ENCODE measurements at regions not wholly inside any gene's neighbourhood (a gene's known extent, or its start where the extent isn't known, plus 50 kb on each side); places are given as distances from the start of the nearest gene placed in this dataset.

DNA sequence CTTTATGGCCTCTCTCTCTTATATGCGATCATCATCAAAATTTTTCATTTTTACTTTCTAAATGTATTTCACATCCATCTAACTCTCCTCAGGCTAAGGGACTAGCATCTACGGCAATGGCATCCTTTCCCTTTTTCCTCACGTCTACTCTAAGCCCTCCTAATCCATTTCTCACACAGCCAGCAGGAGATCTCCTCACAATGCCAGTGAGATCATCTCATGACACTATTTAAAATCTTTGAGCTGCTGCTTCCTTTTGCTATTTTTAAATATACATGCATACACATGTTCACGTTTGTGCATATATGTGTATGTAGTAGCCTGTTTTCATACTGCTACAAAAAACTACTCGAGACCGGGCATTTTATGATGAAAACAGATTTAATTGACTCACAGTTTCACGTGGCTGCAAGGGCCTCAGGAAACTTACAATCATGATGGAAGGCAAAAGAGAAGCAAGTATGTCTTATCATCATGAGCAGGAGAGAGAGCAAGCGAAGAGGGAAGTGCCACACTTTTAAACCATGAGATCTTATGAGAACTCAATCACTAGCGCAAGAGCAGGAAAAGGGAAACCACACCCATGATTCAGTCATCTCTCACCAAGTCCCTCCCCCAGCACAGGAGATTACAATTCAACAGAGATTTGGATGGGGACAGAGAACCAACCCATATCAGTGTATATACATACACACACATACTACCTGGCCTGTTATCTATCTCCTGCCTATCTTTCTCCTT lies 599.2 kb upstream of the ROBO1 start:
- ChIA-PET CTCF (no interaction called here), POLR2A (no interaction called here)
- no peak for ATAC-seq
- DNase-seq (ENCODE audit: low read depth in 1 of 2, low spot score in 1 of 2) = no peak
- WGBS (ENCODE audit: missing lambda C conversion rate) = 43% methylated on average over 9 of the region's 9 CpGs
- no peak for TF ChIP-seq TP53 (CRISPR knock-in tag; IDR thresholded peaks at IDR 0.05)
- TF ChIP-seq BHLHE40 (IDR thresholded peaks at IDR 0.05; ENCODE audit: low read depth, low read length) = no peak
- TF ChIP-seq ZSCAN20 (CRISPR knock-in tag; IDR thresholded peaks at IDR 0.05) = no peak
- TF ChIP-seq, protein P1, sequence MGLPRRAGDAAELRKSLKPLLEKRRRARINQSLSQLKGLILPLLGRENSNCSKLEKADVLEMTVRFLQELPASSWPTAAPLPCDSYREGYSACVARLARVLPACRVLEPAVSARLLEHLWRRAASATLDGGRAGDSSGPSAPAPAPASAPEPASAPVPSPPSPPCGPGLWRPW (IDR thresholded peaks at IDR 0.05) = no peak
- no peak for TF ChIP-seq SREBF2 (IDR thresholded peaks at IDR 0.05)
- no peak for TF ChIP-seq JUN (IDR thresholded peaks at IDR 0.05)
- no peak for TF ChIP-seq ZC3H11A (IDR thresholded peaks at IDR 0.05)
- TF ChIP-seq HDAC2 (IDR thresholded peaks at IDR 0.05) = no peak
- TF ChIP-seq, protein P2, sequence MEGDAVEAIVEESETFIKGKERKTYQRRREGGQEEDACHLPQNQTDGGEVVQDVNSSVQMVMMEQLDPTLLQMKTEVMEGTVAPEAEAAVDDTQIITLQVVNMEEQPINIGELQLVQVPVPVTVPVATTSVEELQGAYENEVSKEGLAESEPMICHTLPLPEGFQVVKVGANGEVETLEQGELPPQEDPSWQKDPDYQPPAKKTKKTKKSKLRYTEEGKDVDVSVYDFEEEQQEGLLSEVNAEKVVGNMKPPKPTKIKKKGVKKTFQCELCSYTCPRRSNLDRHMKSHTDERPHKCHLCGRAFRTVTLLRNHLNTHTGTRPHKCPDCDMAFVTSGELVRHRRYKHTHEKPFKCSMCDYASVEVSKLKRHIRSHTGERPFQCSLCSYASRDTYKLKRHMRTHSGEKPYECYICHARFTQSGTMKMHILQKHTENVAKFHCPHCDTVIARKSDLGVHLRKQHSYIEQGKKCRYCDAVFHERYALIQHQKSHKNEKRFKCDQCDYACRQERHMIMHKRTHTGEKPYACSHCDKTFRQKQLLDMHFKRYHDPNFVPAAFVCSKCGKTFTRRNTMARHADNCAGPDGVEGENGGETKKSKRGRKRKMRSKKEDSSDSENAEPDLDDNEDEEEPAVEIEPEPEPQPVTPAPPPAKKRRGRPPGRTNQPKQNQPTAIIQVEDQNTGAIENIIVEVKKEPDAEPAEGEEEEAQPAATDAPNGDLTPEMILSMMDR (IDR thresholded peaks at IDR 0.05) = no peak
- TF ChIP-seq, protein P3, sequence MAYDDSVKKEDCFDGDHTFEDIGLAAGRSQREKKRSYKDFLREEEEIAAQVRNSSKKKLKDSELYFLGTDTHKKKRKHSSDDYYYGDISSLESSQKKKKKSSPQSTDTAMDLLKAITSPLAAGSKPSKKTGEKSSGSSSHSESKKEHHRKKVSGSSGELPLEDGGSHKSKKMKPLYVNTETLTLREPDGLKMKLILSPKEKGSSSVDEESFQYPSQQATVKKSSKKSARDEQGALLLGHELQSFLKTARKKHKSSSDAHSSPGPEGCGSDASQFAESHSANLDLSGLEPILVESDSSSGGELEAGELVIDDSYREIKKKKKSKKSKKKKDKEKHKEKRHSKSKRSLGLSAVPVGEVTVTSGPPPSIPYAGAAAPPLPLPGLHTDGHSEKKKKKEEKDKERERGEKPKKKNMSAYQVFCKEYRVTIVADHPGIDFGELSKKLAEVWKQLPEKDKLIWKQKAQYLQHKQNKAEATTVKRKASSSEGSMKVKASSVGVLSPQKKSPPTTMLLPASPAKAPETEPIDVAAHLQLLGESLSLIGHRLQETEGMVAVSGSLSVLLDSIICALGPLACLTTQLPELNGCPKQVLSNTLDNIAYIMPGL (CRISPR knock-in tag; IDR thresholded peaks at IDR 0.05; ENCODE audit: borderline replicate concordance) = no peak
- TF ChIP-seq, protein P4, sequence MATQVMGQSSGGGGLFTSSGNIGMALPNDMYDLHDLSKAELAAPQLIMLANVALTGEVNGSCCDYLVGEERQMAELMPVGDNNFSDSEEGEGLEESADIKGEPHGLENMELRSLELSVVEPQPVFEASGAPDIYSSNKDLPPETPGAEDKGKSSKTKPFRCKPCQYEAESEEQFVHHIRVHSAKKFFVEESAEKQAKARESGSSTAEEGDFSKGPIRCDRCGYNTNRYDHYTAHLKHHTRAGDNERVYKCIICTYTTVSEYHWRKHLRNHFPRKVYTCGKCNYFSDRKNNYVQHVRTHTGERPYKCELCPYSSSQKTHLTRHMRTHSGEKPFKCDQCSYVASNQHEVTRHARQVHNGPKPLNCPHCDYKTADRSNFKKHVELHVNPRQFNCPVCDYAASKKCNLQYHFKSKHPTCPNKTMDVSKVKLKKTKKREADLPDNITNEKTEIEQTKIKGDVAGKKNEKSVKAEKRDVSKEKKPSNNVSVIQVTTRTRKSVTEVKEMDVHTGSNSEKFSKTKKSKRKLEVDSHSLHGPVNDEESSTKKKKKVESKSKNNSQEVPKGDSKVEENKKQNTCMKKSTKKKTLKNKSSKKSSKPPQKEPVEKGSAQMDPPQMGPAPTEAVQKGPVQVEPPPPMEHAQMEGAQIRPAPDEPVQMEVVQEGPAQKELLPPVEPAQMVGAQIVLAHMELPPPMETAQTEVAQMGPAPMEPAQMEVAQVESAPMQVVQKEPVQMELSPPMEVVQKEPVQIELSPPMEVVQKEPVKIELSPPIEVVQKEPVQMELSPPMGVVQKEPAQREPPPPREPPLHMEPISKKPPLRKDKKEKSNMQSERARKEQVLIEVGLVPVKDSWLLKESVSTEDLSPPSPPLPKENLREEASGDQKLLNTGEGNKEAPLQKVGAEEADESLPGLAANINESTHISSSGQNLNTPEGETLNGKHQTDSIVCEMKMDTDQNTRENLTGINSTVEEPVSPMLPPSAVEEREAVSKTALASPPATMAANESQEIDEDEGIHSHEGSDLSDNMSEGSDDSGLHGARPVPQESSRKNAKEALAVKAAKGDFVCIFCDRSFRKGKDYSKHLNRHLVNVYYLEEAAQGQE (IDR thresholded peaks at IDR 0.05) = no peak
- Histone ChIP-seq H3K4me1 (no peaks in the 10 kb centered on the region), H3K27ac (no peak overlapping the region), H3K9me3 (no peaks in the 10 kb centered on the region), H3K4me2 (no peak overlapping the region), H3K4me3 (no peak overlapping the region)
- FAIRE-seq = no peak

DNA sequence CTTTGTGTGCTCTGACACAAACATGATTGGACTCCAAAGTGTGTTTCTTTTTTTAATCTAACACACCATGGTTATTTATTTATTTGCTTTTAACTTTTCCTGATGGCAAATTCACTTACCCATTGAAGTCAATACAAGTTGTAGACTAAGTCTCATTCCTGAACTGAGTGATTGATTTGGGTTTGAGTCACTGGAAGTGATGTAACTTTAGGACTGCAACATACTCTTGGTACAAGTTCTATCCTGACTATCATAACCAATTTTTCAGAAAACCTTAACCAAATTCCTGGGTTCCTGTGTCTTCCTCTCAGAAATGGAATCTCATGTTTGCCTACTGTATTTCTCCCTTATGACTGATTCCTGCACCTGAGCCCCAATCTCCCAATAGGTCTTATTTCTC lies 590.0 kb upstream of the ROBO1 start:
- Histone ChIP-seq H3K4me1 (no peaks in the 10 kb centered on the region), H3K27ac (no peak overlapping the region), H3K4me3 (no peak overlapping the region), H3K4me2 (no peak overlapping the region), H3K9me3 (no peaks in the 10 kb centered on the region)
- DNase-seq (ENCODE audit: low read depth in 1 of 2, low spot score in 1 of 2) (no peak), FAIRE-seq (no peak), ATAC-seq (no peak)
- TF ChIP-seq, protein P2 (IDR thresholded peaks at IDR 0.05) = no peak
- TF ChIP-seq CHD2 (IDR thresholded peaks at IDR 0.05; ENCODE audit: low read length, partially characterized antibody) = no peak
- no peak for TF ChIP-seq HOXB13 (CRISPR knock-in tag; IDR thresholded peaks at IDR 0.05; ENCODE audit: low read depth)
- no peak for TF ChIP-seq ESRRA (IDR thresholded peaks at IDR 0.05; ENCODE audit: borderline replicate concordance, low read length)
- no peak for TF ChIP-seq HEYL (CRISPR knock-in tag; IDR thresholded peaks at IDR 0.05)
- TF ChIP-seq, protein P5, sequence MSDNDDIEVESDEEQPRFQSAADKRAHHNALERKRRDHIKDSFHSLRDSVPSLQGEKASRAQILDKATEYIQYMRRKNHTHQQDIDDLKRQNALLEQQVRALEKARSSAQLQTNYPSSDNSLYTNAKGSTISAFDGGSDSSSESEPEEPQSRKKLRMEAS (IDR thresholded peaks at IDR 0.05) = no peak
- TF ChIP-seq, protein P1 (IDR thresholded peaks at IDR 0.05) = no peak
- no peak for TF ChIP-seq POLR2A (IDR thresholded peaks at IDR 0.05; ENCODE audit: low read length)
- TF ChIP-seq EP300 (IDR thresholded peaks at IDR 0.05) = no peak
- TF ChIP-seq, protein P3 (CRISPR knock-in tag; IDR thresholded peaks at IDR 0.05; ENCODE audit: borderline replicate concordance) = no peak
- no peak for TF ChIP-seq HDAC2 (IDR thresholded peaks at IDR 0.05)
- TF ChIP-seq, protein P6, sequence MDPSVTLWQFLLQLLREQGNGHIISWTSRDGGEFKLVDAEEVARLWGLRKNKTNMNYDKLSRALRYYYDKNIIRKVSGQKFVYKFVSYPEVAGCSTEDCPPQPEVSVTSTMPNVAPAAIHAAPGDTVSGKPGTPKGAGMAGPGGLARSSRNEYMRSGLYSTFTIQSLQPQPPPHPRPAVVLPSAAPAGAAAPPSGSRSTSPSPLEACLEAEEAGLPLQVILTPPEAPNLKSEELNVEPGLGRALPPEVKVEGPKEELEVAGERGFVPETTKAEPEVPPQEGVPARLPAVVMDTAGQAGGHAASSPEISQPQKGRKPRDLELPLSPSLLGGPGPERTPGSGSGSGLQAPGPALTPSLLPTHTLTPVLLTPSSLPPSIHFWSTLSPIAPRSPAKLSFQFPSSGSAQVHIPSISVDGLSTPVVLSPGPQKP (IDR thresholded peaks at IDR 0.05; ENCODE audit: low read depth, low read length) = no peak
- ChIA-PET POLR2A (no interaction called here), CTCF (no interaction called here)

Data from A549 (cell line).